Fibroblast of villous mesenchyme (primary cell): ENCODE measurements at regions not wholly inside any gene's neighbourhood (a gene's known extent, or its start where the extent isn't known, plus 50 kb on each side); places are given as distances from the start of the nearest gene placed in this dataset.

Experiments
- DNase-seq: peaks from one replicate; pipeline ENCODE4 v3.0.0-alpha.2; 2010; ENCODE audit warnings: low read depth
- H3K4me3 ChIP-seq: 2 replicates; pipeline ENCODE4 v1.5.1; 2011; ENCODE audit warnings: low read depth, mild to moderate bottlenecking, low read length
- TF ChIP-seq, protein P1 (sequence below): IDR thresholded peaks from 2 replicates; pipeline ENCODE4 v1.5.1; 2012; ENCODE audit warnings: low read depth, mild to moderate bottlenecking, low read length; ENCODE audit not compliant: insufficient read depth

DNA sequence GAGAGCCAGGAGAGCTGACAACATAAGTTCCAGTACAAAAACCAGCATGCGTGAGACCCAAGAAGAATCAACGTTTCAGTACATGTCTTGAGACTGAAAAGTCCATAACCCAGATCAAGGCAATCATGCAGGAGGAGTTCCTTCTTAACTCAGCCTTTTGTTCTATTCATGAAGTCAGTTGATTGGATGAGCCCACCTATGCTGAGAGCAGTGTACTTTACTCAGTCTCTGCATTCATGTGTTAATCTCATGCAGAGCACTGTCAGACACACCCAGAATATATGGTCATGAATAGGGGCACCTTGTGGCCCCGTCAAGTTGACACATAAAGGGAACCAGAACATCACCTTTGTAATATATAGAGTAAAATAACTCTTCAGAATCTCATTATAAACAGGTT lies 653.6 kb upstream of the CNTNAP5 start:
- H3K4me3 ChIP-seq = no peak overlapping the region
- DNase-seq = no peak
- TF ChIP-seq, protein P1, sequence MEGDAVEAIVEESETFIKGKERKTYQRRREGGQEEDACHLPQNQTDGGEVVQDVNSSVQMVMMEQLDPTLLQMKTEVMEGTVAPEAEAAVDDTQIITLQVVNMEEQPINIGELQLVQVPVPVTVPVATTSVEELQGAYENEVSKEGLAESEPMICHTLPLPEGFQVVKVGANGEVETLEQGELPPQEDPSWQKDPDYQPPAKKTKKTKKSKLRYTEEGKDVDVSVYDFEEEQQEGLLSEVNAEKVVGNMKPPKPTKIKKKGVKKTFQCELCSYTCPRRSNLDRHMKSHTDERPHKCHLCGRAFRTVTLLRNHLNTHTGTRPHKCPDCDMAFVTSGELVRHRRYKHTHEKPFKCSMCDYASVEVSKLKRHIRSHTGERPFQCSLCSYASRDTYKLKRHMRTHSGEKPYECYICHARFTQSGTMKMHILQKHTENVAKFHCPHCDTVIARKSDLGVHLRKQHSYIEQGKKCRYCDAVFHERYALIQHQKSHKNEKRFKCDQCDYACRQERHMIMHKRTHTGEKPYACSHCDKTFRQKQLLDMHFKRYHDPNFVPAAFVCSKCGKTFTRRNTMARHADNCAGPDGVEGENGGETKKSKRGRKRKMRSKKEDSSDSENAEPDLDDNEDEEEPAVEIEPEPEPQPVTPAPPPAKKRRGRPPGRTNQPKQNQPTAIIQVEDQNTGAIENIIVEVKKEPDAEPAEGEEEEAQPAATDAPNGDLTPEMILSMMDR = no peak

DNA sequence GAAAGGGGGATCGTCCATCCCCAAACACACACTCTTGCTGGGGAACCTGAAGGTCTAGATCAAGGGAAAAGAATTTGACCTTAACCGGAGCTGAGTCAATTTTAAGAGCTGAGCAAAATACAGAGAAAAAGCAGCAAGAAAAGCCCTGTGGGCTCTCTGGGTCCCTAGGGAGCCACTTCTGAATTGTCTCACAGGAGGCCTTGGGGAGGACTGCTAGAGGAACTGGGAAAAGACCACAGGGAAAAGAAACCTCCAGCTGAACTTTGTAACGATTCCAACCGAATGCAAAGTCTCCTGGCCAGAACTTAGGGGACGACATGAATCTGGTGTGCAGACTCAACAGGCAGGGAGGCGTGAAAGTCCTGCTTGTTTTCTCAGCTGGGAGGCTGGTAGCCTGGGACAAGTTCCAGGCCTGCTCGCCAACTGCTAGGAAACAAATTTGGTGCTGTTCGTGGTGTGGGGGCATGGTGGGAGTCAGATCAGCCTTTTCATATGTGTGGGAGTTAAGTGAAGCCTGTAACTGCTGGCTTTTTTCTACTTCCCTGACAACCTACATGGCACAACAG lies 644.6 kb upstream of the CNTNAP5 start:
- TF ChIP-seq, protein P1 = no peak
- no peak overlapping the region for H3K4me3 ChIP-seq
- no peak for DNase-seq

DNA sequence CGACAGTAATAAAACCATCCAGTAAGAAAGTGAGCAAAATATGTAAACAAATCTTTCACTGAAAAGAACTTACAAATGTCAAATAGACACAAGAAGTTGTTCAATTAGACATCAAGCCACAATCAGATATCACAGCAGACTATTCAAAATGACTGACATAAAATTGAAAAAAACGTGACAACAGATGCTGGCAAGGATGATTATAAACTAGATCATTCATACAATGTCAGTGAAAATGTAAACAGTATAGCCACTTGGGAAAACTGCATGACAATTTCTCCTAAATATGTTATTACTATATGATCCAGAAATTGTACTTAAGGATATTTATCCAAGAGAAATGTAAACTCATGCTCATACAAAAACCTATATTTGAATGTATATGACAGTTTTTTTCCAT lies 609.4 kb upstream of the CNTNAP5 start:
- H3K4me3 ChIP-seq = no peak overlapping the region
- DNase-seq = no peak
- TF ChIP-seq, protein P1 = no peak

DNA sequence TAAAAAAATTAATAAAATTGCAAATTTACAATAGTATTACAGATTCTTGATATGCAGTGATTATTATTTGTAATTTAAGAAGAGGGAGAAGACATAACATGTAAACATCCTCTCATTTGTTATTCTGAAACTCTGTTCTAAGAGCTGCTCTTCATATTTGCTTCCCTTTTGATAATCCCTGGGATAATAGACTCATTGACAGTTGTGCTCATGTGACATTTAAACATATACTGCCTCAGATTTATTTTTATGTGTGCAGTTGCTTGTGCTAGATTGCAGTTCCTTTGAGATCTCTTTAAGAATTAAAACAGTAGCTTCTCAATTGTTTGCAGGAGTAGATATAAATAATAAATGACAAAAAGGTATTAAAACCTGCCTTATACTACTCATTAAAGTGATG lies 605.1 kb upstream of the CNTNAP5 start:
- DNase-seq = no peak
- H3K4me3 ChIP-seq = no peak overlapping the region
- TF ChIP-seq, protein P1 = no peak

DNA sequence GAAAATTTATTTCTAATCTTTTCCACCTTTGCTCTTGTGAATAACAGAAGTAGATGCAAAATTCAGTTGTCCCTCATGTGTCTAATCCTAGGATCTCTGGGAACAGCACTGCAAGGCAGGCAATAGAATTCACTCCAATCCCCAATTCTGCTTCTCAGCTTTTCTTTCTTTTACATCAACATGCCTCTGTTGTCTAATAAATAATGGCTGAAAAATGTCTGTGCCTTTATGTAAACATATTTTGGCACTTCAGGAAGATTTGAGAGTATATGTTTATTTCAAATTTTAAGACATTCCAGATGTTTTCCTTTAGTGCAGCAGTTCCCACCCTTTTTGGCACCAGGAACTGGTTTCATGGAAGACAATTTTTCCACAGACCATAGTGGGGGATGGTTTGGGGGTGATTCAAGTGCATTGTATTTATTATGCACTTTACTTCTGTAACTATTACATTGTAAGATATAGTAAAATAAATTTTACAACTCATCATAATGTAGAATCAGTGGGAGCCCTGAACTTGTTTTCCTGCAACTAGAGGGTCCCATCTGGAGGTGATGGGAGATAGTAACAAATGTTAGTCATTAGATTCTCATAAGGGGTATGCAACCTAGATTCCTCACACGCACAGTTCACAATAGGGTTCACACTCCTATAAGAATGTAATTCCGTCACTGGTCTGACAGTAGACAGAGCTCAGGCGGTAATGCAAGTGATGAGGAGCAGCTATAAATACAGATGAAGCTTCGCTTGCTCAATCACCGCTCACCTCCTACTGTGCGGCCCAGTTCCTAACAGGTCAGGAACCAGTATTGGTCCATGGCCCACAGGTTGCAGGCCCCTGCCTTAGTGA lies 590.3 kb upstream of the CNTNAP5 start:
- no peak for DNase-seq
- TF ChIP-seq, protein P1 = no peak
- no peak overlapping the region for H3K4me3 ChIP-seq

DNA sequence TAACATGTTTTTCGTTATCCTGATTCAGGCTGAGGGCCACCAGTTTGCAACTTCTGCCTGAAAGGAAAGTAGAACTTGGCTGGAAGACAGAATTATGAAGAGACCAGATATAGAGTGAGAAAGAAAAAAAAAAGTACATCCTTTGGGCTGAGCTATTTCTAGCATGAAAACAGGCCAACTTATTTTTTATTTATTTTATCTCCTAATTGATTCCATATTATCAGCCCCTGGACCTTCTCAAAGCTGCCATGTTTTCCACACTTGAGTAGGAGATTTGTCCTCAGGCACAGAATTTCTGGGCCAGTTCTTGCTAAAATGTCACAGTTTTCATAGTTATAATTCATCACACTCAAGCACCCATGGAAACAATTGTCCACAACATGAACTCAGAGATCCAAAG lies 586.8 kb upstream of the CNTNAP5 start:
- H3K4me3 ChIP-seq = no peak overlapping the region
- DNase-seq = no peak
- TF ChIP-seq, protein P1 = no peak
